ENCODE measurements at regions not wholly inside any gene's neighbourhood (a gene's known extent, or its start where the extent isn't known, plus 50 kb on each side); places are given as distances from the start of the nearest gene placed in this dataset.

DNA sequence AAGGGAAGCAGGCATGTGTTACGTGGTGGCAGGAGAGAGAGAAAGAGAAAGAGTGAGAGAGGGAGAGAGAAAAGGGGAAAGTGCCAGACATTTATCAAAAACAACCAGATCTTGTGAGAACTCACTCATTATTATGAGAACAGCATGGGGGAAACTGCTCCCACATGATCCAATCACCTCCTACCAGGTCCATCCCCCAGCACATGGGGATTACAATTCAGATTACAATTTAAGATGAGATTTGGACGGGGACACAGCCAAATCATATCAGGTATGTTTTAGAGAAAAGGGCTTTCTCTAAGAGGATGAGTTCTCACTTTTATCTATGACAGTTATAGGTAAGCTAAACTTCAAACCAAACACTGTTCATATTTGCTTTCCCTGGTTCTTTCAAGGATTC lies 597.3 kb upstream of the PIK3C3 start:
- no peak for DNase-seq (ENCODE audit: low read depth in 2 of 2)

- DNase-seq (ENCODE audit: low read depth in 2 of 2): no peak
Observed at GRCh38 chr18:41353777-41354528, 601.1 kb upstream of the PIK3C3 start.

DNA sequence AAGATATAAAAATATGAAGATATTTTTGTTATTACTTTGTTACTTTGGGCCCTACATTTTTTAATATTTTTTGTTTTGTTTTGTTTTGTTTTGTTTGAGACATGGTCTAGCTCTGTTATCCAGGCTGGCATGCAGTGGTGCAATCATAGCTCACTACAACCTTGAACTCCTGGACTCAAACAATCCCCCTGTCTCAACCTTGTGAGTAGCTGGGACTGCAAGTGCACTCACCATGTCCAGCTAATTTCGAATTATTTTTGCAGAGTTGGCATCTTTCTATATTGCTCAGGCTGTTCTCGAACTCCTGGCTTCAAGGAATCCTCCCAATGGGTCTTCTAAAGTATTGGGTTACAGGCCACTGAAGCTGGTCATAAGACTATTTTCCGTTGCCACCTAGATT lies 603.6 kb upstream of the PIK3C3 start:
- no peak for DNase-seq (ENCODE audit: low read depth in 2 of 2)

DNA sequence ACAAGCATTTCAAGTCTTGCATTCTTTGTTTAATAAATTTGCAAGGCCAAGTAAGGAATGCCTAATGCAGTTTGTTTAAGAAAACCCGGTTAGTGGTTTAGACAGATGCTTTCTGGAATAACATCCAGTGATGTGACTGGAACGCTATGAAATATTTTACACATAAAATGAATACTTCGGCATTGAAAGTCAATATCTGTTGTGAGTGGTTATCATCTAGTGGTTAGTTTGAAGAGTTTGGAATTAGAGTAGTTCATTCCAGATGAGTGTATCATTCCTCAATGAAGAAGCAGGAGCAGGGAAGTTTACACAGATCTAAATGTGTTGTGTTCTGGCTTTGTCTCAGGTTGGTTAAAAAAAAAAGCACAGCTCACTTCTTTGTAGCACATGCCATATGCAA lies 608.0 kb upstream of the PIK3C3 start:
- no peak for DNase-seq (ENCODE audit: low read depth in 2 of 2)

GRCh38 chr18:41343808-41344207 lies 611.2 kb upstream of the PIK3C3 start:
- no peak for DNase-seq (ENCODE audit: low read depth in 2 of 2)

DNA sequence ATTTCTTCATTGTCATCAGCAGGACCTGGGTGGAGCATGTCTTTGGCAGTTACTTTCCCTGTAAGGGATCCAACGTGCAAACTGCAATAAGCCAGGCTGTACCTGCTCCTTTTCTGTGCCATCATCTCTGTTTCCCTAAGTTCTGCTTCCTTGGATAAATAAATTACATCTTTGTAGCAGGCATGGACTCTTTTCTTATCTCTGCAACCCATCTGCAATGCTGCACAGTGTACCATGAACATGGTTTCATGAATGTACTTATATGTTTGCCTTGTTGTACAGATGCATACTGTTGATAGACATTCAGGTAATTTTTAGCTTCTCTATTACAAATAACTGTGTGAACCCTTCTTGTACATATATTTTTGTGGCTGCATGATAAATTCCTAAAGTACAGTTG lies 616.7 kb upstream of the PIK3C3 start:
- DNase-seq (ENCODE audit: low read depth in 2 of 2): no peak

- DNase-seq (ENCODE audit: low read depth in 2 of 2): no peak
Observed at GRCh38 chr18:41331661-41332060, 623.4 kb upstream of the PIK3C3 start.

GRCh38 chr18:41326311-41326710 lies 628.7 kb upstream of the PIK3C3 start:
- no peak for DNase-seq (ENCODE audit: low read depth in 2 of 2)

DNA sequence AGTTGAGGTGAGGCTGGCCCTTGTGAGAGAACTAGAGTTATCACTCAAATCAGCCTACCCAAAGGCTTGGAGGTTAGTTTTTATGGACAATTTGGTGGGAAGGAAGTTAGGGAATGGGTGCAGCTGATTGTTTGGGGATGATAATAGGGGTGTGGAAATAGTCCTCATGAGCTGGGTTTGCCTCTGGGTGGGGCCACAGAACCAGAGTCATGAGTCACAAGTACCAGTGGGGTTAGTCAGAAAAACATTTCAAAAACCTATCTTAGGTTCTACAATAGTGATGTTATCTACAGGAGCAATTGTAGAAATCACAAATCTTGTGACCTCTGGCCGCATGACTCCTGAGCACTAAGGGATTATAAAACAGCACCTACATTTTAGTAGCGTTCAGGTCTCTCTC lies 630.1 kb upstream of the PIK3C3 start:
- DNase-seq (ENCODE audit: low read depth in 2 of 2): no peak

DNA sequence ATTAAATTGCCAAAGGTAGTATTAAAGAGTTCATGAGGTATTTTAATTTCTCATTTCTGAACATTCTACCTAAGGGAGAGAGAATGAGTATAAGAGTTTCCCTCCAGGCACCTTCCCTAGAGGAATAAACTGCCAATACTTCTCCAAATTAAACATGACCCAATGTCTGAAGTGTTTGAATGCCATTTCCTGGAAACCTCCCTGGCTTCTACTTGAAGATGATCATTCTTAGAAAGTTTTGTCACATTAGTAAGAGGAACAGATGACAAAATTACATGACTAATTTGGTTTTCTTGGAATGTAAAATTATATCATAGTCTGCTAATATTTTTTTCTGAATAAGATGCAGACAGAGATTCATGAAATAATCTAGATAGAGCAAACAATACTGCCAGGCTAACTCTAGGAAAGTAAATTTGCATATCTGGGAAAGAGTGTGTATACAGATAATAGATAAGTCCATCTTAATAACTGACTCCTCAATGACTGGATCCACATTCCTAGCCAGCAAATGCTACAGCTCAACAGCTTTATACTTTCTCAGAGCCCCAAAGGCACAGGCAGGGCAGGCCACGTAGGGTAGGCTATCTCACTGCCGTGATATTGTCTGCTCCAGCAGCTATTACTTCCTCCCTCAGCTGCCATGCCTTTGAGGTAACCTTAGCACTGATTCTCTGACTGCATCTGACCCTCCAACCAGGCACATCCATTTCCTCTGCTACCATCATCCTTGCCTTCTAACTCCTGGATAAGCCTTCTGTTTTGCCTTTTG lies 630.8 kb upstream of the PIK3C3 start:
- DNase-seq (ENCODE audit: low read depth in 2 of 2): no peak

- no peak for DNase-seq (ENCODE audit: low read depth in 2 of 2)
Observed at GRCh38 chr18:41323044-41323443, 632.0 kb upstream of the PIK3C3 start.

GRCh38 chr18:41320100-41320499 lies 634.9 kb upstream of the PIK3C3 start:
- no peak for DNase-seq (ENCODE audit: low read depth in 2 of 2)

- no peak for DNase-seq (ENCODE audit: low read depth in 2 of 2)
Observed at GRCh38 chr18:41315134-41315533, 639.9 kb upstream of the PIK3C3 start.

DNA sequence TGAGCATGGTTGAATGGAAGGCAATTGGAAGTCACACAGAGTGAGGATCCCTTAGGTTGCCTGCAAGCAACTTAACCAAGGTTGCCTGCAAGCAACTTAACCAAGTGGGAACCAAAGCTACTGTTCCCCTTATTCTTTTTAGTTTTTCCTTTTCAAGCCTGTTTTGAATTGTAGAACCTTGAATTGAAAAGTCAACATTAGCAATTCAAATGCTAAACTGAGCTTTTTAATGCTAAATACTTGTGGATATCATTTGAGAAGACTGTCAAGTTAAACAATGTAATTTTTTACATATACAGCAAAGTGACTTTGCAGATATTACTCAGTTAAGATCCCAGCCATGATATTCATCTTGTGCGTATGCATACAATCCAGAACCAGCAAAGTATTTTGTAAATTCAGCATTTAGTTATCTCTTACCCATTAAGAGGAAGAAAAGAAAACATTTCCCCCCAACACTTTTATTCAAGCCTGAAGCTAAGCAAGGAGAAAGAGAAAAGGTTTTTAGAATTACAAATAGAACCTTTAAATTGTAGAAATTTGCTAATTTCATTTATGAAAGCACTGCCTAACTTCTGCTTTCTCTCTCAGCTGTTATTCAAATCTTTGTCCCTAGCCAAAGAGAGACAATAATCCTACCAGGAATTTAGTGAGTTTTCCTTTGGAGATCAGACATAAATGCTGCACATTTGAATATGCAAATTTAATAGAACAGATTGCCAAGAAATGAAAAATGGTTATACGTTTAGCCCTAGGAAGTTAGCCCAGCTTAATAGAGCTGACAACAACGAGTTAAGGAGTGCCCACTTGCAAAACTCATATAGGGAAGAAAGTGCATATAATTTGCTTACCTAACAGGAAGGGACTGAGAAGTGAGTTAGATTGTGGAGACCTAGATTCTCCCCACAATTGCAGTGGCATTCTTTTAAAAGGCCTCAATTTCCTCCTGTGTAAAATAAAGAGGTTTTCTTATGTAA lies 643.2 kb upstream of the PIK3C3 start:
- DNase-seq (ENCODE audit: low read depth in 2 of 2): no peak

DNA sequence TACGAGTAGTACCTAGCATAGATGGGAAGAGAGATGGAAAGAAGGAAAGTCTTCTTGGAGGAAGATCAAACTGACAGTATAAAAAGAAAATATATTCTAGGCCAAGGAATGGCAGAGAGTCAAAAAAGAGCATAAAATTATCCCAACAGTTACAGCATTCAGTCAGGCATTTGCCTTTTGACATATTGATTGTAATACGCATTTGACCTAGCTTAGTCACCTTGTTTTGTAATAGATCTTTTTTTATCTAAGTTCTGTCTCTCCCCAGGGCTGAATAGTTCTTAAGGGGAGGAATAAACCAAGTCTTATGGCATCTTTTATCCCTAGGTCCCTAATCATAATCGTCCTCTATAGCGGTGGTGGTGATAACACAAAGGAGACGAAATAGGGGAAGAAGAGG lies 657.3 kb upstream of the PIK3C3 start:
- no peak for DNase-seq (ENCODE audit: low read depth in 2 of 2)

- no peak for DNase-seq (ENCODE audit: low read depth in 2 of 2)
Observed at GRCh38 chr18:41269294-41269693, 685.7 kb upstream of the PIK3C3 start.

- DNase-seq (ENCODE audit: low read depth in 2 of 2): no peak
Observed at GRCh38 chr18:41268271-41268670, 686.8 kb upstream of the PIK3C3 start.

DNA sequence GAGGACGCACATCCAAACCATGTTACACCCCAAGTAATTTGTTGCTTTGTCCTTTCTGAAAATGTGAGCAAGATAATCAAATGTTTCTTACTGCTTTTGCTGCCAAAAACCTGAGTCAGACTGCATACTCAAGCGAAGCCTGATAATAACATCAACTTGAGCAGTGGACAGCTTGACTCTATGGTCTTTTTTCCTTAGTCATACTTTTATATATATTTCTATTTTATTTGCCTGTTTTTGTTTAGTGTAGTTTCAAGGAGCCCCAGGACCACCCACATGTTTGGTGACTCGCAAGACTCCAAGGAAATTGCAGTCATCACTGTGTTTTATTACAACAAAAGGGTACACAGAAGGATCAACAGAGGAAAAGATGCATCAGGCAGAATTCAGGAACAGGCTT lies 688.4 kb upstream of the PIK3C3 start:
- DNase-seq (ENCODE audit: low read depth in 2 of 2): no peak

DNA sequence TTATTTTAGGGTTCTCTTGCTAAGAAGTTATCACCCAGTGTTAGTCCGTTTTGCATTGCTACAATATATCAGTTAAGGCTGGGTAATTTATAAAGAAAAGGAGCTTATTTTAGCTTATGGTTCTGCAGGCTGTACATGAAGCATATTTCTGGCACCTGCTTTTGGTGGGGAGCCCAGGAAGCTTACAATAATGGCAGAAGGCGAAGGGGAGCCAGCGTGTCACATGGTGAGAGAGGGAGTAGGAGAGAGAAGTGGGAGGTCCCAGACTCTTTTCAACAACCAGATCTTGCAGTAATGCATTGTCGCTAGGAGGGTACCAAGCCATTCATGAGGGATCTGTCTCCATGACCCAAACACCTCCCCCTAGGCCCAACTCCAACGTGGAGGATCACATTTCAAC lies 688.8 kb upstream of the PIK3C3 start:
- no peak for DNase-seq (ENCODE audit: low read depth in 2 of 2)

DNA sequence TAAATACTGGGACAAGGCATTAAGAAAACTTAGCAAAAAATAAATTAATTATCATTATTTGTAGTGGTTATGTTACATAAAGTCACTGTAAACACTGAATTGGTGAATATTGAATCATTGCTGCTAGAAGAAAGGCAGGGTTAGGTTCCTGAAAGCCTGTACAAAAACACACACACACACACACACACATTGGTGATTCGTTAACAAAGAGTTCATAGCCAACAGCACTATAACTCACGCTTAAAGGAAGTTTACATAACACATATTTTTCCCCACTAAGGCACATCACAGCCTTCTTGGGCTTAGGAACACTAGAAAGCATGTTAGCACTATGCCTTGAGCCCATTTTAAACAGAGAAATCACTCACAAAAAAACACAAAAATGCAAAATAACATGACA lies 690.0 kb upstream of the PIK3C3 start:
- no peak for DNase-seq (ENCODE audit: low read depth in 2 of 2)

DNA sequence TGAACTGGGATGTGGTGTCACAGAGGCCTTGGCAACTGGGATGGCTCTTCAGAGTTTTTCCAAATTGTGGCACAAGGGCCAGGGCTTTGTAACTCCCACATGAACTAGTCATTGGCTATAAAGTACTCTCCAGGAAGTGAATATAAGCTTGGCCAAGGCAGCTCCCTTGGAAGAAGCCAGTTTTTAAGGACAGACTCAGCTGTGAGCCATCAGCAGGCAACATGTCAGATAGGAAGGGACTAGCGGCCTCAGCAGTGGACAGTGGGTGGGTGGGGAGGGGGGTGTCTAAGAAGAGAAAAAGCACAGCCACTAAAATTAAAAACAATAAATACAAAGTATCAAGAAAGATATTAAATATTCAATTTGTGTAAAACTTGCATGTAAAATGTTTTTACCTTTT lies 691.1 kb upstream of the PIK3C3 start:
- no peak for DNase-seq (ENCODE audit: low read depth in 2 of 2)

GRCh38 chr18:41262688-41263087 lies 692.3 kb upstream of the PIK3C3 start:
- DNase-seq (ENCODE audit: low read depth in 2 of 2): no peak

Data from stimulated activated CD4-positive, alpha-beta T cell treated with anti-CD3 and anti-CD28 coated beads, Interleukin-1b, Interleukin-23, amount 100 ng/mL, for 1 hour (primary cell).